C4-2B (cell line): ENCODE measurements at regions not wholly inside any gene's neighbourhood (a gene's known extent, or its start where the extent isn't known, plus 50 kb on each side); places are given as distances from the start of the nearest gene placed in this dataset.

ENCODE experiments used
- H3K27ac ChIP-seq: fragments of 450-650 bp; 2 replicates; pipeline ENCODE4 v1.5.1; 2017
- ZFX ChIP-seq: fragments of 450-650 bp; IDR thresholded peaks from 2 replicates; pipeline ENCODE4 v1.6.1; 2017
- TF ChIP-seq, protein P1 (sequence below): fragments of 450-650 bp; conservative IDR thresholded peaks from 2 replicates; pipeline ENCODE4 v1.5.1; 2017; ENCODE audit warnings: mild to moderate bottlenecking

DNA sequence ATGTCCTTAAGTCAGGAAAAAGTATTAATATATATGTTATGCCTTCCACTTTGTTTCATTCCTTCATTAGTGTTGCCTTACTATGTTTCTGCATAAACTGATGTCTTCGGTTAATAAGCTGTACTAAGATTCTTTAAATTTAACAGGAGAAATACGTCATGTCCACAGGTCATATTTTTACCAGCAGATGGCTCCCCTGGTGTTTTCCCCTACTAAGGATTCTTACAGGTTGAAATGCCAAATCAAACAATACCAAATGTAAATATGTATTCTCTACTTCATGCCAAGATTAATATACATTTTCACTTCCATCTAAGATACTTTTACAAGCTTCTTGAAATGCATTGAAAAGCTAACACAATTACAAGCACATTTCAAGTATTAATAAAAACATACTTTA lies 1602.1 kb downstream of the SI start:
- H3K27ac ChIP-seq = no peak overlapping the region
- TF ChIP-seq ZFX = no peak
- TF ChIP-seq, protein P1, sequence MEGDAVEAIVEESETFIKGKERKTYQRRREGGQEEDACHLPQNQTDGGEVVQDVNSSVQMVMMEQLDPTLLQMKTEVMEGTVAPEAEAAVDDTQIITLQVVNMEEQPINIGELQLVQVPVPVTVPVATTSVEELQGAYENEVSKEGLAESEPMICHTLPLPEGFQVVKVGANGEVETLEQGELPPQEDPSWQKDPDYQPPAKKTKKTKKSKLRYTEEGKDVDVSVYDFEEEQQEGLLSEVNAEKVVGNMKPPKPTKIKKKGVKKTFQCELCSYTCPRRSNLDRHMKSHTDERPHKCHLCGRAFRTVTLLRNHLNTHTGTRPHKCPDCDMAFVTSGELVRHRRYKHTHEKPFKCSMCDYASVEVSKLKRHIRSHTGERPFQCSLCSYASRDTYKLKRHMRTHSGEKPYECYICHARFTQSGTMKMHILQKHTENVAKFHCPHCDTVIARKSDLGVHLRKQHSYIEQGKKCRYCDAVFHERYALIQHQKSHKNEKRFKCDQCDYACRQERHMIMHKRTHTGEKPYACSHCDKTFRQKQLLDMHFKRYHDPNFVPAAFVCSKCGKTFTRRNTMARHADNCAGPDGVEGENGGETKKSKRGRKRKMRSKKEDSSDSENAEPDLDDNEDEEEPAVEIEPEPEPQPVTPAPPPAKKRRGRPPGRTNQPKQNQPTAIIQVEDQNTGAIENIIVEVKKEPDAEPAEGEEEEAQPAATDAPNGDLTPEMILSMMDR = peak; percentile 88

DNA sequence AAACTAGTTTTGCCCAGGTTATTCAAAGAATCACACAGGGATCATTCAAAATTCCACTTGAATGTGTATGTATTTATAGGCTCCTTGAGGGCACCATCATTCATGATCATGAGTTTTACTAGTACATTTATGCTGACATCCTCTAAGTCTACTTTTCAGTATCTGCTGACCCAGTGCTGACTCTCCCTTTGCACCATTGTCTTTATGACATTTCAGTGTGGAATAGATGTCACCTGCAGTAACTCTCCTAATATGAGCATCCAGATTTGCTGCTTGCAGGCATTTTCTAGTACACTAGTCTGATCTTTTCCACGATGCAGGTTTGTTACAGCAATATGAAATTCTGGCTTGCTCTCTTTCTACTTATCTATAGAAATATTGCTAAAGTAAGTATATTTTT lies 1603.5 kb downstream of the SI start:
- no peak for TF ChIP-seq ZFX
- TF ChIP-seq, protein P1 = no peak

DNA sequence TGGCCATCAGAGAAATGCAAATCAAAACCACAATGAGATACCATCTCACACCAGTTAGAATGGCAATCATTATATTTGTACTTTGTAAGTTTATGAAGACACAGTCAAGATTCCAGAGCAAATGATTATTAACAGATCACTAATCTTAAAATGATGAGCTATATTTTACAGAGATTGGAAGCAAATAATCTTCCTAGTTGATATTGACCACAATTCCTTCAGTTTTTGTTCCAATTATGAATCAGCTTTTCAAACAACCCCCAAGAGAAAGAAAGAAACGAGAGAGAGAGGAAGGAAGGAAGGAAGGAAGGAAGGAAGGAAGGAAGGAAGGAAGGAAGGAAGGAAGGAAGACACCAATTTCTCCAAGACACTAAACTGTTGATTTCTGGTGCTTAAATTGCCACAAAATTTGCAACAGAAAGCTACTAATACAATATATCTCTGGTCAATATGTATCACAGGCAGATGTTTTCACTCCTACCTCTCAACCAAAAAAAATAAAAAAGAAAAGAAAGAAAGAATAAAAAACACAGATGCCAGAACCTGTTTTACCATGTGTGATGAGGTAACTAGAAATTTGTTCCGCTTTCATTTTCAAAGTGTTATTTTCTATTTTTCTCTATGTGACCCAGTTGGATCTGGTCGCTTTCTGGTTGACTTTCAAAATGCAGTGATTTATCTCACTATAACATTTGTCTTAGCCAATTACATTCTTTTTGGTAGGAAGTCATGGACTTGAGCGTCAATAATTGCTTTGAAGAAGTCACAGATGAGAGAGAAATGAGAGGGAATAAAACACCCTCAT lies 1609.6 kb downstream of the SI start:
- H3K27ac ChIP-seq = no peak overlapping the region

More for the DNA sequence above, 1603.5 kb downstream of the SI start:
- H3K27ac ChIP-seq = no peak overlapping the region

DNA sequence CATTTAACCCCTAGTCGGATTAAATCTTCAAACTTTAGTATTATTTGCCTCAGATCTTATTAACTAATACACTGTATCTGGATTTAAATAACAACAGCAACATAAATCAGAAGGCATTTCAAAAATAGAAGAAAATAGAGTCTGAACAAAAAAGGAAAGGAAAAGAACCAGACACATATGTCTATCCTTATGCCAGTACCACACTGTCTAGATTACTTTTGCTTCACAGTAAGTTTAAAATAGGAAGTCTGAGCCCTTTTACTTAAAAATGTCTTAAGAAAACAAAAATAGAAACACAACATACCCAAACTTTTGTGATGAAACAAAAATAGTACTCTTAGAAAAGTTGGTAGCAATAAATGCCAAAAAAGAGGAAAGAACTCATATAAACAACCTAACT lies 1615.8 kb downstream of the SI start:
- no peak for TF ChIP-seq ZFX
- TF ChIP-seq, protein P1 = no peak
- H3K27ac ChIP-seq = no peak overlapping the region

More for the DNA sequence above, 1609.6 kb downstream of the SI start:
- TF ChIP-seq ZFX = no peak
- TF ChIP-seq, protein P1 = no peak

DNA sequence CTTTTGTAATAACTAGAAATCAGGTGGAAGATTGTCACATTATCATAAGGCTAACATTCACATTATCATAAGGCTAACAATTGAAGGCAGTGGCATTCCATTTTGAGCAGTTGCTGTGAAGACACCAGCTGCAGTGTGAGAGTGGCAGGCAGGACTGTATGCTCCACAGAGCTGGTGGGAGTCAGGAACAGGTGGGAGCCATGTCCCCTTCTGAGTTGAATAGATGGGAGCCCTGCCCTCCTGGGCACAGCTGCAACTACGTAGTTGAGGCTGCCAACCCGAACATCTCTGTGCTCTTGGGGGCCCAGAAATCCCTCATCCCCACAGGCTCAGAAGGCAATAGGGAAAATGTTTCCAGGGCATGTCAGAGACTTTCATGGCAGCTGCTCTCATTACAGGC lies 1627.6 kb downstream of the SI start:
- no peak for TF ChIP-seq ZFX
- TF ChIP-seq, protein P1 = no peak
- no peak overlapping the region for H3K27ac ChIP-seq

DNA sequence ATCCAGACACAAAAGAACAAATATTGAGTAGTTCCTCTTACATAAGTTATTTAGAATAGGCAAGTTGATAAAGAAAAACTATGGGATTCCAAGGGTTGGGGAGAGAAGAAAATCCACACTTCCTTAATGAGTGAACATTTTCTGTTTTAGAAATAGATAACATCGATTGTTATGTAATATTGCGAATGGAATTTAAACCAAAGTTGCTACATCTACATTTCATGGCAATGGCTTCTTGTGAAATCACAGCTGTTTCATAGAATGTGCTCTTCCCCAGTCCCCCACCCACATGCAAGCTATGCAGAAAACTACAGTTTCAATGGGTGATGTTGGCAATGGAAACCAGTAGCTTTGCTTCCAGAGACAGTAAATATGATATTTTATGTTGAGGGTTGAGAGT lies 1639.5 kb downstream of the SI start:
- H3K27ac ChIP-seq = no peak overlapping the region
- TF ChIP-seq, protein P1 = no peak
- no peak for TF ChIP-seq ZFX

DNA sequence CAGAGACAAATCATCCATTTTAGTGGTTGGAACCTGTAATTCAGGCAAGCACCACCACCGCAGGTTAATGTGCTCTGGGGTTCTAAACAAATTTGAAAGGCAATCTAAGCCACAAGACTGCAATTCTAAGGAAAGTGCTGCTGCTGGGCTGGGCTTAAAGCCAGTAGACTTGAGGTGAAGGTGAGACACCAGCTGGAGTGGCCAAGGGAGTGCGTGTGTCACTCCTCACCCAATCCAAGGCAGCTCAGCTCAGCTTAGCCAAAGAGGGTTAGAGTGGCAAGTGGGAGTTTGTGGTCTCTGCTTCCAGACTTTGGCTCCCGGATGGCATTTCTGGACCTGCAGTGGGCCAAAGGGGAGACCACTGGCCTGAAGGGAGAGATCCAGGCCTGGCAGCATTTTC lies 1655.6 kb downstream of the SI start:
- no peak overlapping the region for H3K27ac ChIP-seq
- TF ChIP-seq, protein P1 = no peak
- TF ChIP-seq ZFX = no peak
